SU-DHL-6 (cell line): ENCODE measurements at regions not wholly inside any gene's neighbourhood (a gene's known extent, or its start where the extent isn't known, plus 50 kb on each side); places are given as distances from the start of the nearest gene placed in this dataset.

Experiments used
- EZH2phosphoT487 ChIP-seq: fragments of 200-600 bp; sonication (generic), shearing (Covaris generic); conservative IDR thresholded peaks from 2 replicates; pipeline ENCODE4 v1.6.1; 2018; ENCODE audit warnings: mild to moderate bottlenecking, antibody characterized with exemption, low read length, moderate library complexity, mixed read lengths
- TF ChIP-seq, protein P1 (sequence below): fragments of 200-600 bp; sonication (generic); IDR thresholded peaks from one replicate; pipeline ENCODE4 v1.5.1; 2017; ENCODE audit warnings: antibody characterized with exemption, mild to moderate bottlenecking, low read length, moderate library complexity; ENCODE audit not compliant: insufficient read depth, poor library complexity, severe bottlenecking

GRCh38 chr2:151053661-151053990, 208.0 kb downstream of the RBM43 start:
- TF ChIP-seq, protein P1, sequence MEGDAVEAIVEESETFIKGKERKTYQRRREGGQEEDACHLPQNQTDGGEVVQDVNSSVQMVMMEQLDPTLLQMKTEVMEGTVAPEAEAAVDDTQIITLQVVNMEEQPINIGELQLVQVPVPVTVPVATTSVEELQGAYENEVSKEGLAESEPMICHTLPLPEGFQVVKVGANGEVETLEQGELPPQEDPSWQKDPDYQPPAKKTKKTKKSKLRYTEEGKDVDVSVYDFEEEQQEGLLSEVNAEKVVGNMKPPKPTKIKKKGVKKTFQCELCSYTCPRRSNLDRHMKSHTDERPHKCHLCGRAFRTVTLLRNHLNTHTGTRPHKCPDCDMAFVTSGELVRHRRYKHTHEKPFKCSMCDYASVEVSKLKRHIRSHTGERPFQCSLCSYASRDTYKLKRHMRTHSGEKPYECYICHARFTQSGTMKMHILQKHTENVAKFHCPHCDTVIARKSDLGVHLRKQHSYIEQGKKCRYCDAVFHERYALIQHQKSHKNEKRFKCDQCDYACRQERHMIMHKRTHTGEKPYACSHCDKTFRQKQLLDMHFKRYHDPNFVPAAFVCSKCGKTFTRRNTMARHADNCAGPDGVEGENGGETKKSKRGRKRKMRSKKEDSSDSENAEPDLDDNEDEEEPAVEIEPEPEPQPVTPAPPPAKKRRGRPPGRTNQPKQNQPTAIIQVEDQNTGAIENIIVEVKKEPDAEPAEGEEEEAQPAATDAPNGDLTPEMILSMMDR, result no peak
- no peak for TF ChIP-seq EZH2phosphoT487
